Spleen (tissue), 7 donors: ENCODE measurements at regions not wholly inside any gene's neighbourhood (a gene's known extent, or its start where the extent isn't known, plus 50 kb on each side); places are given as distances from the start of the nearest gene placed in this dataset.

Experiments
- POLR2A ChIP-seq, 3 donors: fragments of 450-650 bp; IDR thresholded peaks; one replicate each; pipeline ENCODE4 v1.5.1; 2017; ENCODE audit warnings: antibody characterized with exemption in 3 of 3, mild to moderate bottlenecking in 1 of 3
- POLR2AphosphoS5 ChIP-seq, 3 donors: sonication (generic); formaldehyde crosslinking; IDR thresholded peaks; one replicate each; pipeline ENCODE4 v1.5.1; 2017; ENCODE audit warnings: antibody characterized with exemption in 3 of 3
- TF ChIP-seq, protein P1 (sequence below), 11 experiments: fragments of 200-600 bp in 7 of 11; fragments of 450-650 bp in 4 of 11; sonication (generic) in 4 of 11; IDR thresholded peaks in 8 of 11; conservative IDR thresholded peaks in 3 of 11; 1 replicate in 7 of 11; 2 replicates in 4 of 11; pipeline versions ENCODE4 v1.4.0 to v1.8.0; 2016 to 2021; ENCODE audit warnings: antibody characterized with exemption in 11 of 11, inconsistent platforms in 4 of 11, mild to moderate bottlenecking in 1 of 11
- donor health status: DM: no; HTN: no; CAD: no; lungs with moderate emphysema.
- donor health status: DM: no; HTN: no; CAD: no.
- donor health status: DM: no; HTN: no; CAD: no.

DNA sequence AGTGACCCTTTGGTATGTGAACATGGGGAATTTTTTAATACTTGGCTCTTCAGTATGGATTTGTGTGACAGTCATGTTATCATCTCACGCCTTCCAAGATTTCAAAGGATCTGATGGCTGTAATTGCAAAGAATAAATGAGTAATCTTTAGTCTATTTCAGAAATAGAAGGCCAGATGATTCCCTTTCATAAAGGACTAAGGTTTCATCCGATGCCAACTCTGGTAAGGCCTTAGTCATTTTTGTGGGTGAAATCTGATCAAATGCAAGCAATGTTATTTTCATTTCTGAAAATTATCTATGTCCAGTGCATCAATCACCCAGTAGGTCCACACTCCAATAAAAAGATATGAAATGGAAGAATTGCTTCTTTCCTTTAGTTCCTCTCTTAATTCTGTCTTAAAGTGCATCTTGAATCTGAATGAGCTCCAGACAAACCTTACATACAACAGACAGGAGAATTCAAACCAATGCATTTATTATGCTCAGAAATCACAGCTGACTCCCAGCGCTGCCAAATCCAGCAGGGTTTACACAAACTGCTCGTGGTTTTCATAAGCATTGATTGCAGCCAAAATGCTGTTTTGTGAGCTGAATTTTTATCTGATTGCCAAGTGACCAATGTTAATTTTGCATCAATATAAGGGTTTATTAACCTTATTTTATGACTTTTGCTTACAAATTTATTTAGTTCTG is 565.2 kb upstream of the MARCKS start:
- TF ChIP-seq, protein P1, sequence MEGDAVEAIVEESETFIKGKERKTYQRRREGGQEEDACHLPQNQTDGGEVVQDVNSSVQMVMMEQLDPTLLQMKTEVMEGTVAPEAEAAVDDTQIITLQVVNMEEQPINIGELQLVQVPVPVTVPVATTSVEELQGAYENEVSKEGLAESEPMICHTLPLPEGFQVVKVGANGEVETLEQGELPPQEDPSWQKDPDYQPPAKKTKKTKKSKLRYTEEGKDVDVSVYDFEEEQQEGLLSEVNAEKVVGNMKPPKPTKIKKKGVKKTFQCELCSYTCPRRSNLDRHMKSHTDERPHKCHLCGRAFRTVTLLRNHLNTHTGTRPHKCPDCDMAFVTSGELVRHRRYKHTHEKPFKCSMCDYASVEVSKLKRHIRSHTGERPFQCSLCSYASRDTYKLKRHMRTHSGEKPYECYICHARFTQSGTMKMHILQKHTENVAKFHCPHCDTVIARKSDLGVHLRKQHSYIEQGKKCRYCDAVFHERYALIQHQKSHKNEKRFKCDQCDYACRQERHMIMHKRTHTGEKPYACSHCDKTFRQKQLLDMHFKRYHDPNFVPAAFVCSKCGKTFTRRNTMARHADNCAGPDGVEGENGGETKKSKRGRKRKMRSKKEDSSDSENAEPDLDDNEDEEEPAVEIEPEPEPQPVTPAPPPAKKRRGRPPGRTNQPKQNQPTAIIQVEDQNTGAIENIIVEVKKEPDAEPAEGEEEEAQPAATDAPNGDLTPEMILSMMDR (IDR thresholded peaks at IDR 0.05 in 8 of 11, conservative IDR thresholded peaks at IDR 0.05 in 3 of 11): no peak
- TF ChIP-seq POLR2A (IDR thresholded peaks at IDR 0.05): no peak
- no peak for TF ChIP-seq POLR2AphosphoS5 (IDR thresholded peaks at IDR 0.05)
